WTC11 (cell line): ENCODE measurements at regions not wholly inside any gene's neighbourhood (a gene's known extent, or its start where the extent isn't known, plus 50 kb on each side); places are given as distances from the start of the nearest gene placed in this dataset.

Experiments used
- ATAC-seq: fragments of 200-7000 bp; cut with Tn5 transposase; 2 replicates; pipeline ENCODE4 v1.10.0; 2021; ENCODE audit warnings: mild to moderate bottlenecking, moderate library complexity
- CTCF ChIA-PET: fragments of 300-600 bp; sonication (Branson Sonifier 250); formaldehyde crosslinking; loops from one replicate; lab custom pipeline; 2021; ENCODE audit warnings: antibody characterized with exemption; lab: Charles Lee
- POLR2A ChIA-PET: fragments of 350-600 bp; sonication (Branson Sonifier 250); formaldehyde crosslinking; loops from one replicate; lab custom pipeline; 2021; ENCODE audit warnings: antibody characterized with exemption; lab: Charles Lee
- DNase-seq: peaks from one replicate; pipeline ENCODE4 v3.0.0; 2021; ENCODE audit warnings: low spot score
- H3K27ac Mint-ChIP-seq: 2 replicates; pipeline ENCODE4 v1.8.0; 2021; ENCODE audit warnings: mixed read lengths
- H3K27me3 Mint-ChIP-seq: 2 replicates; pipeline ENCODE4 v1.8.0; 2021; ENCODE audit warnings: low read depth, mild to moderate bottlenecking, moderate library complexity, mixed read lengths
- H3K36me3 Mint-ChIP-seq: 2 replicates; pipeline ENCODE4 v1.8.0; 2021; ENCODE audit warnings: mixed read lengths
- H3K4me1 Mint-ChIP-seq: 2 replicates; pipeline ENCODE4 v1.8.0; 2022; ENCODE audit warnings: mixed read lengths
- H3K4me3 Mint-ChIP-seq: 2 replicates; pipeline ENCODE4 v1.8.0; 2021; ENCODE audit warnings: mild to moderate bottlenecking, moderate library complexity, mixed read lengths
- H3K9me3 Mint-ChIP-seq: 2 replicates; pipeline ENCODE4 v1.8.0; 2021; ENCODE audit warnings: mixed read lengths
- FOXJ3 ChIP-seq: sonication (generic); formaldehyde crosslinking; IDR thresholded peaks from 2 replicates; pipeline ENCODE4 v1.9.0; 2021; ENCODE audit warnings: missing genetic modification reagents, mild to moderate bottlenecking, borderline replicate concordance
- IRF2 ChIP-seq: sonication (generic); formaldehyde crosslinking; IDR thresholded peaks from 2 replicates; pipeline ENCODE4 v1.8.0; 2022; ENCODE audit warnings: low read depth, missing genetic modification reagents, borderline replicate concordance
- OVOL2 ChIP-seq: fragments of 250-450 bp; sonication (Bioruptor Pico); IDR thresholded peaks from 2 replicates; pipeline ENCODE4 v1.9.0; 2021; ENCODE audit warnings: mild to moderate bottlenecking, borderline replicate concordance
- PRDM15 ChIP-seq: sonication (generic); formaldehyde crosslinking; IDR thresholded peaks from 2 replicates; pipeline ENCODE4 v1.8.0; 2022; ENCODE audit warnings: missing genetic modification reagents
- RELA ChIP-seq: sonication (generic); formaldehyde crosslinking; IDR thresholded peaks from 2 replicates; pipeline ENCODE4 v1.8.1; 2022; ENCODE audit warnings: missing genetic modification reagents, mild to moderate bottlenecking, borderline replicate concordance
- RORB ChIP-seq: fragments of 250-450 bp; sonication (Bioruptor Pico); IDR thresholded peaks from 2 replicates; pipeline ENCODE4 v1.9.0; 2021; ENCODE audit warnings: mild to moderate bottlenecking
- SMAD4 ChIP-seq: sonication (generic); formaldehyde crosslinking; IDR thresholded peaks from 2 replicates; pipeline ENCODE4 v1.8.0; 2022; ENCODE audit warnings: mild to moderate bottlenecking, missing genetic modification reagents
- SOX15 ChIP-seq: fragments of 250-450 bp; sonication (Bioruptor Pico); IDR thresholded peaks from 2 replicates; pipeline ENCODE4 v1.9.0; 2021; ENCODE audit warnings: mild to moderate bottlenecking
- TEAD4 ChIP-seq: sonication (generic); formaldehyde crosslinking; IDR thresholded peaks from 2 replicates; pipeline ENCODE4 v1.8.0; 2022; ENCODE audit warnings: mild to moderate bottlenecking, missing genetic modification reagents
- ZNF396 ChIP-seq: fragments of 250-450 bp; sonication (Bioruptor Pico); IDR thresholded peaks from 2 replicates; pipeline ENCODE4 v1.8.0; 2021; ENCODE audit warnings: mild to moderate bottlenecking, moderate library complexity, borderline replicate concordance
- TF ChIP-seq, protein P1 (sequence below): sonication (generic); formaldehyde crosslinking; IDR thresholded peaks from 2 replicates; pipeline ENCODE4 v1.8.1; 2022; ENCODE audit warnings: mild to moderate bottlenecking, missing genetic modification reagents, moderate library complexity, borderline replicate concordance

DNA sequence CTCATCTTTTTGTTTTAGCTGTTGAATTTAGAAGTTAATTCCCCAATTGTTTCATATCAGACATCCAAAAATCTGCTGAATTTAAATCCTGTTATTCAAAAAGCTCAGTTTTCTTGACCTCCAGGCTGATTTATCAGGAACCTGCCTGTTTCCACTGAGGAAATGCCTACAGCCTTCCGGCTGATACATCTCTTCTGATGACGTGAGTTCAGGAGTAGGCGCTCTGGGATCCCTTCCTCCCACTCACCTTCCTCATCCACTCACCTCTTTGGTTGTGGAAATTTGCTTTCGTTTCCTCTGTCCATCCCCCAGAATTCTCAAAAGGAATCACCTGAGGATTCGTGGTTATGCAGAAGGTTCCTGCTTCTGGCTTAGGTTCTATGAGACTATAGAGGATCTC is 55.4 kb upstream of the ALDH1A3 start:
- POLR2A ChIA-PET = no interaction called here
- Mint-ChIP-seq H3K4me1 (no peaks in the 10 kb centered on the region), H3K36me3 (peaks cover 3% of the 10 kb centered on the region; the same call in 1 of the 2 replicates)

GRCh38 chr15:100829457-100829856 is 50.2 kb upstream of the ALDH1A3 start:
- POLR2A ChIA-PET = no interaction called here
- no peak overlapping the region for H3K27ac Mint-ChIP-seq

More for the DNA sequence above, 55.4 kb upstream of the ALDH1A3 start:
- Mint-ChIP-seq H3K27ac (no peak overlapping the region), H3K9me3 (peaks cover 18% of the 10 kb centered on the region), H3K4me3 (no peak overlapping the region), H3K27me3 (peaks cover 4% of the 10 kb centered on the region; the same call in 1 of the 2 replicates)
- ATAC-seq = no peak
- TF ChIP-seq PRDM15 (CRISPR knock-in tag) (no peak), RELA (CRISPR knock-in tag) (no peak), IRF2 (no peak), FOXJ3 (CRISPR knock-in tag) (no peak), SOX15 (CRISPR knock-in tag) (no peak), RORB (CRISPR knock-in tag) (no peak), TEAD4 (CRISPR knock-in tag) (no peak), SMAD4 (CRISPR knock-in tag) (no peak), OVOL2 (CRISPR knock-in tag) (no peak)
- TF ChIP-seq, protein P1, sequence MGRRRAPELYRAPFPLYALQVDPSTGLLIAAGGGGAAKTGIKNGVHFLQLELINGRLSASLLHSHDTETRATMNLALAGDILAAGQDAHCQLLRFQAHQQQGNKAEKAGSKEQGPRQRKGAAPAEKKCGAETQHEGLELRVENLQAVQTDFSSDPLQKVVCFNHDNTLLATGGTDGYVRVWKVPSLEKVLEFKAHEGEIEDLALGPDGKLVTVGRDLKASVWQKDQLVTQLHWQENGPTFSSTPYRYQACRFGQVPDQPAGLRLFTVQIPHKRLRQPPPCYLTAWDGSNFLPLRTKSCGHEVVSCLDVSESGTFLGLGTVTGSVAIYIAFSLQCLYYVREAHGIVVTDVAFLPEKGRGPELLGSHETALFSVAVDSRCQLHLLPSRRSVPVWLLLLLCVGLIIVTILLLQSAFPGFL (CRISPR knock-in tag) = no peak
- CTCF ChIA-PET = no interaction called here
- no peak for DNase-seq

More at GRCh38 chr15:100829457-100829856, 50.2 kb upstream of the ALDH1A3 start:
- H3K27me3 Mint-ChIP-seq = peaks cover 4% of the 10 kb centered on the region
- peaks cover 3% of the 10 kb centered on the region; the same call in 1 of the 2 replicates for H3K36me3 Mint-ChIP-seq
- ATAC-seq = no peak
- no peak overlapping the region for H3K4me3 Mint-ChIP-seq
- no peak for TF ChIP-seq ZNF396 (CRISPR knock-in tag)
- CTCF ChIA-PET = interaction anchor here (2.1 kb wide), 1 partner anchor 179 kb away, joined by 6 read pairs; no protein-coding TSS in a partner anchor
- DNase-seq = no peak
- H3K4me1 Mint-ChIP-seq = no peaks in the 10 kb centered on the region
- H3K9me3 Mint-ChIP-seq = peaks cover 14% of the 10 kb centered on the region
